ENCODE measurements at regions not wholly inside any gene's neighbourhood (a gene's known extent, or its start where the extent isn't known, plus 50 kb on each side); places are given as distances from the start of the nearest gene placed in this dataset.
"Not testable (repeated sequence)": the region's sequence is repeated elsewhere in the genome, so short reads cannot be mapped to it uniquely, and the experiment has no call there.

DNA sequence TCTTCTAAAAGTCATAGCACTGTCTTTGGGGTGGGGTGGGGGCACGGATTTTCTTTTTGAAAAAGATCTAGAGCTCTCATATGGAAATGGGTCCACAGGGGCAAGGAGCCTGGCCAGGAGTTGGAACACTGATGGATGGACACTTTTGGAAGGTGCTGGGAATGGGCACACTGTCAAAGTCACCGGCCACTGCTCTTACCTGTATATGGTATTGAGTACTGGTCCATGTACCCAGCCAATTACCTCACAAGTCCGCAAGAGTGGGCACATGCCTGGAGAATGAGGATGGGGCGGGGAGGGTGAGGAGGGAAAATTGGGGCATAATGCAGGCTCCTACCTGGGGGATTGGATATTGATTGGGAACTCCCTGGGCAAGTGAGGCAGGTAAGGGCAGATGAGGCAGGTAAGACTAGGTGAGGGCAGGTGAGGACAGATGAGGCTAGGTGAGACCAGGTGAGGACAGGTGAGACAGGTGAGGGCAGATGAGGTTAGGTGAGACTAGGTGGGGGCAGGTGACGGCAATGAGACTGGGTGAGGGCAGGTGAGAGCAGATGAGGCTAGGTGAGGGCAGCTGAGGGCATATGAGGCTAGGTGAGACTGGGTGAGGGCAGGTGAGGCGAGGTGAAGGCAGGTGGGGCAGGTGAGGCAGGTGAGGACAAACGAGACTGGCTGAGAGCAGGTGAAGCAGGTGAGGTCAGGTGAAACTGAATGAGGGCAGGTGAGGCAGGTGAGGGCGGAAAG, 167.9 kb downstream of the NRN1 start:
- TF ChIP-seq, protein P1, sequence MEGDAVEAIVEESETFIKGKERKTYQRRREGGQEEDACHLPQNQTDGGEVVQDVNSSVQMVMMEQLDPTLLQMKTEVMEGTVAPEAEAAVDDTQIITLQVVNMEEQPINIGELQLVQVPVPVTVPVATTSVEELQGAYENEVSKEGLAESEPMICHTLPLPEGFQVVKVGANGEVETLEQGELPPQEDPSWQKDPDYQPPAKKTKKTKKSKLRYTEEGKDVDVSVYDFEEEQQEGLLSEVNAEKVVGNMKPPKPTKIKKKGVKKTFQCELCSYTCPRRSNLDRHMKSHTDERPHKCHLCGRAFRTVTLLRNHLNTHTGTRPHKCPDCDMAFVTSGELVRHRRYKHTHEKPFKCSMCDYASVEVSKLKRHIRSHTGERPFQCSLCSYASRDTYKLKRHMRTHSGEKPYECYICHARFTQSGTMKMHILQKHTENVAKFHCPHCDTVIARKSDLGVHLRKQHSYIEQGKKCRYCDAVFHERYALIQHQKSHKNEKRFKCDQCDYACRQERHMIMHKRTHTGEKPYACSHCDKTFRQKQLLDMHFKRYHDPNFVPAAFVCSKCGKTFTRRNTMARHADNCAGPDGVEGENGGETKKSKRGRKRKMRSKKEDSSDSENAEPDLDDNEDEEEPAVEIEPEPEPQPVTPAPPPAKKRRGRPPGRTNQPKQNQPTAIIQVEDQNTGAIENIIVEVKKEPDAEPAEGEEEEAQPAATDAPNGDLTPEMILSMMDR (IDR thresholded peaks at IDR 0.05; ENCODE audit: low read depth, low read length) = no peak
- no peak for DNase-seq (ENCODE audit: extremely low read depth, low read depth)

DNA sequence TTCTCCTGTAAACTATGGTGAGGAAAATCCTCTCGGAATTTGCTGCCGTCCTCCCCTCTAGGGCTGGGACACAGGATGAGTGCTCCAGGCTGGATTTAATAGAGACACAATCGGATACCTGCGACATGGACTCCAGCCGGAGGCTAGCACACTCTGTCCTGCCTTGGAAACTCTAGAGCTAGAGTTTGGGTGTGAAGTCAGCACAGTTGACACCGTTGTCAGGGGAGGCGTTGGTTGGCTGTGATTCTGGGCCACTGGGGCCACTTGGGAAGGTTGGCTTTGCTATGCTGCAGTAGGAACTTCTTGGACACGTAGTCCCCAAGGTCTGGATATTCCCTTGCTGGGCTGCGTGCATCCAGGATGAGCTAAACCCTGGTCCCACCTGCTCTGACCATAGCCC, 169.4 kb downstream of the NRN1 start:
- no peak for DNase-seq (ENCODE audit: extremely low read depth, low read depth)

DNA sequence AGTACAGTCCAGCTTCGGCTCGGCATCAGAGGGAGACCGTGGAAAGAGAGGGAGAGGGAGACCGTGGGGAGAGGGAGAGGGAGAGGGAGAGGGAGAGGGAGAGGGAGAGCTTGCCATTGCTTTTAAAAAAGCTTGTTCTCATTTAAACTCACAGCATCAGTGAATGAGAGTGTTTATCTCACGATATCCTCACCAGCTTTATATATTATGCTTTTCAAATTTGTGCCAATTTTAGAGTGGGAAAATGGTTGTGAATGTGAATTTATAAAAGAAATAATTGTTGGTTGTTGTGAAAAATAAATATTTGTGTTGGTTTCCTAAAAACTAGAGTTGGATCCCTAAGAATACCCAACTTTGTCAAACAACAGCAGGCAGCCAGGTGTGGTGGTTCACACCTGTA, 170.1 kb downstream of the NRN1 start:
- not testable (repeated sequence) for DNase-seq (ENCODE audit: extremely low read depth, low read depth)

More for the DNA sequence above, 169.4 kb downstream of the NRN1 start:
- TF ChIP-seq, protein P1 (IDR thresholded peaks at IDR 0.05; ENCODE audit: low read depth, low read length) = no peak

DNA sequence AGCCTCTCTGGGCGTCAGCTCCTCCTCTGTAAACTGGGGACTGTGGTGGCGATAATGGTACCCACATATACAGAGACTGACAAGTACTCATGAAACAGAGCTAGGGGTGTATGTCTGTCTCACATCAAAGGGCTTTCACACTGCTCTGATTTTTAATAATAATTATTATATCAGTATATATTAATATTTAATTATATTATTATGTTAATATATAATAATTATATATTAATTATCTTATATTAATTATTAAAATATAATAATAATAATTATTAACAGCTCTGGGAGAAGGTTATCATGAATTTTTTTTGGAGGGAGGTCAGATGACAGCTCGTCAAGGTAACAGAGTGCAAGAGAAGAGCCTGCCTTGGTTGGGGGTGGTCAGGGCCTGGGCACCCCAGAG, 173.6 kb downstream of the NRN1 start:
- TF ChIP-seq, protein P1 (IDR thresholded peaks at IDR 0.05; ENCODE audit: low read depth, low read length) = no peak

DNA sequence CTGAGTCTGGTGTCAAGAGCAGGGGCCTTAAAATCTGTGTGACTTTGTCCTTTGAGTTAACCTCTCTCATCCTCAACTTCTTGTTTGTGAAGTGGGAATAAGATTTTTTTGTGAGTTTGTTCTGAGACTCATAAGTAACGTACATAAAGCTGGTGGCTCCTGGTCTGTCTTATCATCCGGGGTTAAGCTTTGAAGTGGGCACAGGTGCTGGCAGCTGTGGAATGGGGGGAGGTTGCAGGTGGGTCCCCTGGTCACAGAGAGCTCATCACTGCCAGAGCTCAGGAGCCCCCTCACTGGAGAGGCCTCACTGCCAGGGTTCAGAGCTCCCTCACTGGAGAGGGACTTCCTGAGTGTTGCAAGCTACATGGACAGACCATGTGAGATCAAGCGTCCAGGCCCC, 174.1 kb downstream of the NRN1 start:
- TF ChIP-seq, protein P1 (IDR thresholded peaks at IDR 0.05; ENCODE audit: low read depth, low read length) = no peak
- DNase-seq (ENCODE audit: extremely low read depth, low read depth) = no peak

More for the DNA sequence above, 173.6 kb downstream of the NRN1 start:
- no peak for DNase-seq (ENCODE audit: extremely low read depth, low read depth)

DNA sequence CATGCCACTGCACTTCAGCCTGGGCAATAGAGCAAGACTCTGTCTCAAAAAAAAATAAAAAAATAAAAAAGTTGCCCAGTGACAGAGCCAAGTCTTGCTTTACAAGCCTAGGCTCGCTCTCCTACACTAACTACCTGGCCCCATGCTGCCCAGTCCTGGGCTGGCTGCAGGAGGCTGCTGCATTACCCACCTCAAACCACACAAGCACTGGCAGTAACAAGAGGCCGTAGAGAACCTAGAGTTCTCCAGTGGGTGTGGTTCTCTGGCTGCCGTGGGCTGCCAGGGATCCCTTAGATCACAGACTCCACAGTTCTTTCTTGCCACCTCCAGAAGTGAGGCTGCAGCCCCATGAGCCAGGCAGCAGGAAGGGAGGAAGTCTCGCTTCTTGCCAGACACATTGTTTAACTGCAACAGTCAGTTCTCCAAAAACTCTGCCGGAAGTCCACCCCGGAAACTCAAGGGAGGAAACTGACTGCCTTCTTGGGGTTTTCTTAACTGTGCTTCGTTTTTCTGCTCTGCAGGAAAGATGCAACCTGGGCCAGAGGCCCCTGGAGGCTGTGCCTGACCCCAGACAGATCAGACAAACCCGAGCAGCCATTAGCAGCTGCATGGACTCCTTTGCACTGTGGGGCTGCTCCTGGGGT, 175.4 kb downstream of the NRN1 start:
- not testable (repeated sequence) for DNase-seq (ENCODE audit: extremely low read depth, low read depth)

DNA sequence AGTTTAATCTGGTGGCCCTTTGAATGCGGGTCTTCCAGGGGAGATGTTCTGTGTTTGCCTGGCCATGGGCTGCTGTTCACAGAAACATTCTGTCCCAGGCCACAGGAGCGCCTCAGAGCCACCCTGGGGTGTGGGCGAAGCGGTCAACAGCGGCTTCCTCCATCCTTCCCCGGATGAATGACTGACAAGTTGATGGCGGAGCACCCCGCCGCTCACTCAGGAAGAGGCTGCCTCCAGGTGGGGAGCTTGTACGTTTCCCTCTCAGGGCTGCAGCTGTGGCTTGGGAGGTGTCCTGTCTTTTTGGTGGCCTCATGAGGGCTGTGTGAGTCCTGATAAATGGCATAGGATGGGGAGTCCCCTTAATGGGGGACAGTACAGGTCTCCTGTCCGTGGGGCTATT, 178.4 kb downstream of the NRN1 start:
- DNase-seq (ENCODE audit: extremely low read depth, low read depth) = no peak
- TF ChIP-seq, protein P1 (IDR thresholded peaks at IDR 0.05; ENCODE audit: low read depth, low read length) = no peak

DNA sequence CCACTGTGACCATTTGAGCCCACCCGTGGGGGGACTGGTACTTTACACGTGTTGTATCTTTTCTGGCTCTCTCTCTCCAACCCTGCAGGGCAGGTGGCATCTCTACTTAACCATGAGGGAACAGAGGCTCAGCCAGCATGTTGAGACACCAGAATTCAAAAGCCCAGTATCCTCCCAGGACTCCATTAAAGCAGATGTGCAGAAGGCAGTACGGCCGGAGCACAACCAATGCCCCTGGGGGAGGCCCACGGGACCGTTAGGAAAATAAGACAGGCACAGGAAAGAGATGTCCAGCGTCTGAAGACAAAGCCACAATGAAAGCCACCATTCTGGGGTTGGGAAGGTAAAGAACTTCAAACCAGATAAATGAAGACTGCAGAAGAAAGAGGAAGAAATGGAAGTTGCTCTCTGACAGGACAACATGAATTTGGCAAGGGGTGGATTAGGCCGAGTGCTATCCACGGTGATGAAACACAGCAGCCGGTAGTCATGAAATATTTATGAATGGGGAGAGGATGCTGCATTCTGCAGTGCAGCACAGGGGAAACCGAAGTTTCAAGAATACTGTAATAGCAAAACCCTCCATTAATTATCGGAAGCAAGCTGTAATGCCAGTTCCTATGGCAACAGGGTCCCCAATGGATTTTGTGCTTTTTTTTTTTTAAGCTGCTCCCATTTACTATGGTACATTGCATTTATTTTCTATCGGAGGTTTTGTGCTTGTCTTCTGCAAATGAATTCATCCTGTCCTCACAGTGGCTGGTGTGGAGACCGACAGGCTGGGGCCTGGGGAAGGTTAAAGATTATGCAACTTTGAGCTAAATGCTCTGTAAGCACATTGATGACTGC, 179.4 kb downstream of the NRN1 start:
- TF ChIP-seq, protein P1 (IDR thresholded peaks at IDR 0.05; ENCODE audit: low read depth, low read length) = no peak
- no peak for DNase-seq (ENCODE audit: extremely low read depth, low read depth)

DNA sequence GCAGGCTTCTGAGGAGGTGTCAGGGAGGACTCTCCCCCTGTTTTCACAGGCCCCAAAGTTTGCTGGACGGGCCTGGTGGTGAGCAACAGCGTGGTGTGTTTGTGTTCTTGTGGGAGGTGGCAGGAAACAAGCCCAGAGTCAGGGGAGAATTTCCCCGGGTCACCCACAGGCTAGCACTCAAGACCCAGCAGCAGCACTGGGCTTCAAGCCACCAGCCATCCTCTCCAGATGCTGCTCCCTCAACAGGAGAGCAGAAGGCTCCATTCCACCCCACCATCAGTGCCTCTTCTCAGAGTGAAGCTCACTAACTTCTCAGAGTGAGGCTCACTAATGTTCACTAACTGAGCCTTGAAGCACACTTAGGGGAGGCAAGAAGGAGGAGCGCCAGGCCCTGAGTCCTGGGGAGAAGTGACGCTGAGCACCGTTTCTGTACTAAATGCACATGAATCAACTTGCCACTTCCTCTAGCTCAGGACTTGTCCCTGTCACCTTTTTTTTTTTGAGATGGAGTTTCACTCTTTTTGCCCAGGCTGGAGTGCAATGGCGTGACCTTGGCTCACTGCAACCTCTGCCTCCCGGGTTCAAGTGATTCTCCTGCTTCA, 182.2 kb downstream of the NRN1 start:
- DNase-seq (ENCODE audit: extremely low read depth, low read depth) = not testable (repeated sequence)
